ENCODE measurements at regions not wholly inside any gene's neighbourhood (a gene's known extent, or its start where the extent isn't known, plus 50 kb on each side); places are given as distances from the start of the nearest gene placed in this dataset.

DNA sequence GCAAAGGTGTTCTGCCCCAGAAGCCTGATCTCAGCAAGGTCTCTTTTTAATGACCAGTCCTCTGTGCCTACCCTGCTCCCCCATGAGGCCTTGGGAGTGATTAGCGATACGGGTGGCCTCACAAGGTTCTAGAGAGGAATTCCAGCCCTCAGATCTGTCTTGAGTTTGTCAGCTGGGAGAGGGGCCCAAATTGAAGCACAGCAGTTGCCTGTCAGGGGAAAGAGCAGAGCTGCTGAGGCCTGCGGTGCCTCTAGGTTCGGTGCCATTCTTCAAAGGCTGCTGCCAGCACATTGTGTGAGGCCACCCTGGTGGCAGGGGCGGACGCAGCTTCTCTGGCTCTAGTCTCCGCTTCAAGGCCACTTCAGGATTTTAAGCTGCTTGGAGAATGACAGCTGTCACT lies 85.7 kb upstream of the GRIA1 start:
- no peak for DNase-seq (ENCODE audit: extremely low read depth, low read depth)
- TF ChIP-seq CTCF (IDR thresholded peaks at IDR 0.05; ENCODE audit: low read depth, low read length), result no peak

- no peak for DNase-seq (ENCODE audit: extremely low read depth, low read depth)
- no peak for TF ChIP-seq CTCF (IDR thresholded peaks at IDR 0.05; ENCODE audit: low read depth, low read length)
Measured at GRCh38 chr5:153421676-153422075, 68.8 kb upstream of the GRIA1 start.

- TF ChIP-seq CTCF (IDR thresholded peaks at IDR 0.05; ENCODE audit: low read depth, low read length), result no peak
- DNase-seq (ENCODE audit: extremely low read depth, low read depth), result no peak
Measured at GRCh38 chr5:153425914-153426313, 64.6 kb upstream of the GRIA1 start.

DNA sequence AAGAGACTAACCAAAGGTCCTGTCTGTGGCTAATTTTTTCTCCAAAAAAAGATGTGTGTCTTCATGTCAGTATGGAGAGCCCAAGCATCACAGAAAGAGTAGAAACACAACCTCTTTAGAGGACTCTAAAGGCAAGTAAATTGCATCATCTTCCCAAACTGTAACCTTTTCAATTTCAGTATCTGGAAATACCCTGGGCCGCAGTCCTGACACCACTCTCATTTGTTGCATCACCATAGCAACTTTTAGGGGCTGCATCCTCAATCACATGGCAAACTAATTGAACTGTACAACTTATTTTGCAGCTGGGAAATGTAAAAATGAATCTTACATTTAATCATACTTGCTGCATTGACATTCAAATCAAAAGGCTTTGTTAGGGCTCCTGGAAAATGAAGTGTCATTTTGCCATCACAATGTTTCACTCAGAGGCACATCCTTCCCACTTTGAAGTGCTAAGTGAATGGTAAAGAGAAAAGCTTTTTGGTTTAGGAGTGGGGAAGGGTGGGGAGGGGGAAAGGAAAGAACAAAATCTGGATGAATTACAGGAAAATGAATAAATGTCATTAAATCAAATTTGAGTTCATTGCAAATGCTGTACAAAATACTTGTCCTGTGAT lies 60.6 kb upstream of the GRIA1 start:
- TF ChIP-seq CTCF (IDR thresholded peaks at IDR 0.05; ENCODE audit: low read depth, low read length), result no peak
- DNase-seq (ENCODE audit: extremely low read depth, low read depth), result no peak

DNA sequence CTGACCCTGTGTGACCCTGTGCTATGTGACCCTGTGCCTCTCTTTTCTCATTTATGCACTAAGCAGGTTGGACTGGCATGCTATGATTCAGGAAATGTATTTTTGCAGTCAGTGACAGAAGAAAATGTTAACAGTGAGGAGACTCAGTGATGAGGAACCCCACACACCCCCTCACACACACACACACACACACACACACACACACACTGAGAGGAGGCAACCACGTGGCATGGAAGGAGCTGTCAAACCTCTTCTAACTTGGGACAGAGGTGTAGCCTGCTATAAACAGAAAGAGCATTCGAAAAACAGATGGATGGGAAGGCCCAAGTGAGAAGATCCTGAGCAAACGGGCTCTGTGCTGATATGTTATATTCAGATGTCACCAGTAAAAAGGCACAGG lies 57.9 kb upstream of the GRIA1 start:
- TF ChIP-seq CTCF (IDR thresholded peaks at IDR 0.05; ENCODE audit: low read depth, low read length), result no peak
- no peak for DNase-seq (ENCODE audit: extremely low read depth, low read depth)

GRCh38 chr5:153437251-153437650 lies 53.2 kb upstream of the GRIA1 start:
- no peak for DNase-seq (ENCODE audit: extremely low read depth, low read depth)
- TF ChIP-seq CTCF (IDR thresholded peaks at IDR 0.05; ENCODE audit: low read depth, low read length), result no peak

DNA sequence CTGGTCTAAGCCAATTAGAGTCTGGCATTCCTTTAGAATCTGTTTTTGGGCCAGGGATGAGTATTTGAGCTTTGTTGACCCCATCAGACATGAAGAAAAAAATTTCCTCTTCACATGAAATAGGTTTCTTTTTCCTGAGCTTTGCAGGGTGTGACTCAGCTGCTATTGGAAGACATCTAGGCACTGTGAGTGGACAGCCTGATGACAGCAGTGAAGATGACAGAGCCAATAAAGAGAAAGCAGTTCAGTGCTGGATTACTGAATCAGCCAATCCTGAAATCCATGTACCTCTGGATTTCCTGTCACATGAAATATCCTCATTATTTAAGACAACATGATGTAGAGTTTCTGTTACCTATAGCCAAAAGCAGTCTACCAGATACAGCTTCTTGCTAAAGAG lies 51.3 kb upstream of the GRIA1 start:
- no peak for TF ChIP-seq CTCF (IDR thresholded peaks at IDR 0.05; ENCODE audit: low read depth, low read length)
- no peak for DNase-seq (ENCODE audit: extremely low read depth, low read depth)

Measured in AG09319 (cell line).